ENCODE measurements at regions not wholly inside any gene's neighbourhood (a gene's known extent, or its start where the extent isn't known, plus 50 kb on each side); places are given as distances from the start of the nearest gene placed in this dataset.

DNA sequence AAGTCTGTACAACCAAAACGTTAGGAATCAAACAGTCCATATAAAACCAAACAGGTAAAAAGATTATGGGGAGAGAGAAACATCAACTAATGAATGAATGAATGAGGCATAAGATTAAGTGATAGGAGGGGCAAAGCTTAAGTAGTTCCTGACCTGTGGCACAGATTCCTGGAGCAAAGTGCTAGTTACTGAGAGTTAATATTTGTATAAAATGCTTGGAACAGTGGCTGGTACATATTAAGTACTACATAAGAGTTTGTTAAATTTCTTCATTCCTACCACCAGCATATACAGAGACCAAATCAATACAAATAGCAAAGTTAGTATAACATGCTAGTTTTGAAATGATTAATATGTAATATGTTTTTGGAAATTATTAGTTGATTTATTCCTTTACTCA lies 363.7 kb downstream of the ADAM29 start:
- H3K27ac Mint-ChIP-seq = no peak overlapping the region
- Histone ChIP-seq H3K4me3 (ENCODE audit: control insufficient read depth in 1 of 2, extremely low read depth in 1 of 2, low read length in 1 of 2) (no peak overlapping the region), H3K4me1 (ENCODE audit: control insufficient read depth in 1 of 2, extremely low read depth in 1 of 2, insufficient read depth in 2 of 2, low read length in 2 of 2) (no peaks in the 10 kb centered on the region), H3K36me3 (ENCODE audit: control insufficient read depth in 2 of 2, extremely low read depth in 1 of 2, insufficient read depth in 1 of 2, low read length in 1 of 2) (no peaks in the 10 kb centered on the region), H3K27me3 (replicated peaks in 1 of 2; ENCODE audit: control insufficient read depth in 2 of 2, extremely low read depth in 1 of 2, insufficient read depth in 2 of 2, low read length in 1 of 2) (no peaks in the 10 kb centered on the region), H3K9me3 (no peaks in the 10 kb centered on the region), H3K27ac (ENCODE audit: low read length) (no peak overlapping the region)
- H3K27me3 Mint-ChIP-seq = no peaks in the 10 kb centered on the region
- H3K36me3 Mint-ChIP-seq = no peaks in the 10 kb centered on the region
- POLR2A ChIA-PET = no interaction called here
- CTCF ChIA-PET = interaction anchor here (0.6 kb wide), 2 partner anchors 19 to 361 kb away, joined by 3 to 4 read pairs; no protein-coding TSS in a partner anchor
- ATAC-seq (replicated peaks in 1 of 4) (no peak), DNase-seq (no peak)
- no CpG with 5 or more reads among the region's 1 CpG for WGBS (ENCODE audit: insufficient coverage)
- H3K9me3 Mint-ChIP-seq = peaks cover 3 to 15% (median 10%) of the 10 kb centered on the region in 3 donors
- no peak overlapping the region for H3K4me3 Mint-ChIP-seq
- no peaks in the 10 kb centered on the region for H3K4me1 Mint-ChIP-seq

DNA sequence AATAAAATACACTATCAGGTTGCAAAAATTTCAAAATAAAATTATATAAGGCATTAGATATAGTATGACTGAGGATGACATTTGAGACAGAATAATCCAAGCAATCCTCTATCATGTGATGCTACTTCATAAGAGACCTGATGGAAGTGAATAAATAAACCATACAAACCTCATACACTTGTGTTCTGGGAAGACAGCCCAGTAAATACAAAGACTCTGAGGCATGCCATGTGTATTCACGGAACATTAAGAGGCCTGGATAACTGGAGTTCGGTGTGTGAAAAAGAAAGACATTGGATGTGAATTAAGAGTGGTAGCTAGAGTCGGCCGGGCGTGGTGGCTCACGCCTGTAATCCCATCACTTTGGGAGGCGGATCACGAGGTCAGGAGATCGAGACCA lies 364.2 kb downstream of the ADAM29 start:
- Mint-ChIP-seq H3K9me3 (peaks cover 8 to 17% (median 11%) of the 10 kb centered on the region in 3 donors), H3K27ac (no peak overlapping the region), H3K27me3 (no peaks in the 10 kb centered on the region), H3K36me3 (no peaks in the 10 kb centered on the region), H3K4me3 (no peak overlapping the region), H3K4me1 (no peaks in the 10 kb centered on the region)
- Histone ChIP-seq H3K27me3 (replicated peaks in 1 of 2; ENCODE audit: control insufficient read depth in 2 of 2, extremely low read depth in 1 of 2, insufficient read depth in 2 of 2, low read length in 1 of 2) (no peaks in the 10 kb centered on the region), H3K4me3 (ENCODE audit: control insufficient read depth in 1 of 2, extremely low read depth in 1 of 2, low read length in 1 of 2) (no peak overlapping the region), H3K4me1 (ENCODE audit: control insufficient read depth in 1 of 2, extremely low read depth in 1 of 2, insufficient read depth in 2 of 2, low read length in 2 of 2) (no peaks in the 10 kb centered on the region), H3K36me3 (ENCODE audit: control insufficient read depth in 2 of 2, extremely low read depth in 1 of 2, insufficient read depth in 1 of 2, low read length in 1 of 2) (no peaks in the 10 kb centered on the region), H3K9me3 (no peaks in the 10 kb centered on the region), H3K27ac (ENCODE audit: low read length) (no peak overlapping the region)
- POLR2A ChIA-PET = no interaction called here
- no peak for DNase-seq
- WGBS (ENCODE audit: insufficient coverage) = 93% methylated on average over 2 of the region's 9 CpGs
- CTCF ChIA-PET = interaction anchor here (0.6 kb wide), 2 partner anchors 19 to 361 kb away, joined by 3 to 4 read pairs; no protein-coding TSS in a partner anchor
- no peak for ATAC-seq (replicated peaks in 1 of 4)

DNA sequence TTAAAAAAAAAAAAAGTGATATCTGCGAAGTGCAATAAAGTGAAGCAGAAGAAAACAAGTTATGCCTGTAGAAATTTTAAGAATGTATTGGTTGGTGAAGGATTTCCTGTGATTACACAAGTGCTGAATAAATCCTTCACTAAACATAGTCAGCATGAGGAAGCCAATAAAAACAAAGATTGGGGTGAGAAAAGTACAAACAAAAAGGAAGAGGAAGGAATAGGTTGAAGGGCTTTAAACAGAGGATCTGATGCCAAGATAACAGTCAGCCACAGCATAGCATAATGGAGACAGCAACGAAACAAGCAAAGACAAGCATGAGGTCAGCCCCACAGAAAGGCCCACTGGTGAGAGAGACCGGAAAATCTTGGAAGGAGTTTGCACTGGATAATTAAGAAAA lies 372.2 kb downstream of the ADAM29 start:
- DNase-seq = no peak
- Histone ChIP-seq H3K4me1 (ENCODE audit: control insufficient read depth in 1 of 2, extremely low read depth in 1 of 2, insufficient read depth in 2 of 2, low read length in 2 of 2) (no peaks in the 10 kb centered on the region), H3K27me3 (replicated peaks in 1 of 2; ENCODE audit: control insufficient read depth in 2 of 2, extremely low read depth in 1 of 2, insufficient read depth in 2 of 2, low read length in 1 of 2) (no peaks in the 10 kb centered on the region), H3K27ac (ENCODE audit: low read length) (no peak overlapping the region), H3K36me3 (ENCODE audit: control insufficient read depth in 2 of 2, extremely low read depth in 1 of 2, insufficient read depth in 1 of 2, low read length in 1 of 2) (no peaks in the 10 kb centered on the region), H3K4me3 (ENCODE audit: control insufficient read depth in 1 of 2, extremely low read depth in 1 of 2, low read length in 1 of 2) (no peak overlapping the region), H3K9me3 (no peaks in the 10 kb centered on the region)
- Mint-ChIP-seq H3K27me3 (no peaks in the 10 kb centered on the region), H3K27ac (no peak overlapping the region), H3K4me1 (no peaks in the 10 kb centered on the region), H3K9me3 (peaks cover 7 to 19% (median 13%) of the 10 kb centered on the region in 3 donors), H3K4me3 (no peak overlapping the region), H3K36me3 (no peaks in the 10 kb centered on the region)
- CTCF ChIA-PET = no interaction called here
- ATAC-seq (replicated peaks in 1 of 4) = no peak
- POLR2A ChIA-PET = no interaction called here
- WGBS (ENCODE audit: insufficient coverage) = 58% methylated on average over 2 of the region's 3 CpGs

DNA sequence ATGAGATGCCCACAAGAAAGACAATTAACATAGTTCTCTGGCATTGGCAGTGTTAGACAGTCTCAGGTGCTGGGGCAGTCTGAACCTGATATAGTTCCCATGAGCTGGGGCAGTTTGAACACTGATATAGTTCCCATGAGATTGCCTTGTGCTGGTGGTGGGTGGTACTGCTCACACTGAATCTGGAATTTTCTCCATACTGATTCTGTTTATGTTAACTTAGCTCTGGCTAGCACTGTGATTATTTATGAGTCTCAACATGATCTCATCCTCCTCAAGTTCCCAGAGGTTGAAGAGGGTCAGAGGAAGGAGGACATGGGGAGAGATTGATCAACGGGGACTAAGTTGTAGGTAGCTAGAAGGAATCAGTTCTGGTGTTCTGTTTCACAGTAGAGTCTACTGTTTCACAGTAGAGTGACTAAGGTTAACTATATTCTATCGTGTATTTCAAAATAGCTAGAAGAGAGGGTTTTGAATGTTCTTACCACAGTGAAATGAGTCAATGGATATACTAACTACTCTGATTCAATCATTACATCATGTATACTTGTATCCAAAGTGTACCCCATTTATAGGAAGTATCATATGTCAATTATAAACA lies 379.9 kb downstream of the ADAM29 start:
- Mint-ChIP-seq H3K4me3 (no peak overlapping the region), H3K36me3 (no peaks in the 10 kb centered on the region), H3K9me3 (peaks cover 2 to 9% (median 7%) of the 10 kb centered on the region in 3 donors), H3K4me1 (no peaks in the 10 kb centered on the region), H3K27ac (no peak overlapping the region), H3K27me3 (no peaks in the 10 kb centered on the region)
- Histone ChIP-seq H3K36me3 (ENCODE audit: control insufficient read depth in 2 of 2, extremely low read depth in 1 of 2, insufficient read depth in 1 of 2, low read length in 1 of 2) (no peaks in the 10 kb centered on the region), H3K27ac (ENCODE audit: low read length) (no peak overlapping the region), H3K4me3 (ENCODE audit: control insufficient read depth in 1 of 2, extremely low read depth in 1 of 2, low read length in 1 of 2) (no peak overlapping the region), H3K9me3 (no peaks in the 10 kb centered on the region), H3K4me1 (ENCODE audit: control insufficient read depth in 1 of 2, extremely low read depth in 1 of 2, insufficient read depth in 2 of 2, low read length in 2 of 2) (no peaks in the 10 kb centered on the region), H3K27me3 (replicated peaks in 1 of 2; ENCODE audit: control insufficient read depth in 2 of 2, extremely low read depth in 1 of 2, insufficient read depth in 2 of 2, low read length in 1 of 2) (no peaks in the 10 kb centered on the region)
- POLR2A ChIA-PET = no interaction called here
- DNase-seq (no peak), ATAC-seq (replicated peaks in 1 of 4) (no peak)
- CTCF ChIA-PET = no interaction called here
- WGBS (ENCODE audit: insufficient coverage) = no CpG with 5 or more reads among the region's 2 CpGs

DNA sequence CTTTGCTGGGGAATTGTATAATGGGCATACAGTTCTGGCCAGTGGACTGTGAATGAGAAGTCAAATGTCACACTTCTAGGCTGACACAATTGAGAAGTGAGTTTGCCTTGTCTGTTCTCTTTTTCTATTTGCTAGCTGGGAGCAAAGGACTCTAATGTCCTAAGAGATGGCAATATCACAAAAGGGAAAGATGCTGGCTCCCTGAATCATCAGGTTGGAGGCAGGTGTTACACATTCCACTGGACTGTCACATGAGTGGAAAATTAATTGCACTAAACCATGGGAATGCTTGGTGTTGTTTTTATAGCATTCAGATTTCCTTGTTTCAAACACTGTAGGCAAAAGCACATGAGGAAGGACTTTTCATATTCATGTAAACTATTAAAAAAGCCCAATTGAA lies 388.3 kb downstream of the ADAM29 start:
- Histone ChIP-seq H3K9me3 (no peaks in the 10 kb centered on the region), H3K27me3 (replicated peaks in 1 of 2; ENCODE audit: control insufficient read depth in 2 of 2, extremely low read depth in 1 of 2, insufficient read depth in 2 of 2, low read length in 1 of 2) (no peaks in the 10 kb centered on the region), H3K4me1 (ENCODE audit: control insufficient read depth in 1 of 2, extremely low read depth in 1 of 2, insufficient read depth in 2 of 2, low read length in 2 of 2) (no peaks in the 10 kb centered on the region), H3K4me3 (ENCODE audit: control insufficient read depth in 1 of 2, extremely low read depth in 1 of 2, low read length in 1 of 2) (no peak overlapping the region), H3K27ac (ENCODE audit: low read length) (no peak overlapping the region), H3K36me3 (ENCODE audit: control insufficient read depth in 2 of 2, extremely low read depth in 1 of 2, insufficient read depth in 1 of 2, low read length in 1 of 2) (no peaks in the 10 kb centered on the region)
- Mint-ChIP-seq H3K27ac (no peak overlapping the region), H3K36me3 (no peaks in the 10 kb centered on the region), H3K27me3 (no peaks in the 10 kb centered on the region), H3K4me3 (no peak overlapping the region), H3K4me1 (no peaks in the 10 kb centered on the region), H3K9me3 (peaks cover 0 to 17% (median 12%) of the 10 kb centered on the region in 3 donors)
- POLR2A ChIA-PET = no interaction called here
- DNase-seq (no peak), ATAC-seq (replicated peaks in 1 of 4) (no peak)
- CTCF ChIA-PET = no interaction called here

DNA sequence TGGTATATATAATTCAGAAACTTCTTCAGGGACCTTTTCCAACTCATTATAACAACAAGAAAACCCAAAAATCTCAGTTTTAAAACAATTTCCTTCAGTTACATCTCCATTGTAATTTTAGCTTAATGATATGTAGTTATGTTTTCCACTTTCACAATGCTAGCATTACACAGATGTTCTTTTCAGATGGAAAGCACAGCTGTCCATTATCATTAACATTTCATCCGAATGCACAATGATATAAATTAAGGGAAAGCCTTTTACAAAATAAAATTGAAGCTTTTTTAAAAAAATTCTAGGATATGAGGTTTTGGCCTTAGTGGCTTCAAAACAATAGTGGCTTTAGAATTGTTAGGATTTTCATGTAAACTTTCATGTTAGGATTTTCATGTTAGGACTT lies 389.2 kb downstream of the ADAM29 start:
- DNase-seq (no peak), ATAC-seq (replicated peaks in 1 of 4) (no peak)
- H3K4me1 ChIP-seq (ENCODE audit: control insufficient read depth in 1 of 2, extremely low read depth in 1 of 2, insufficient read depth in 2 of 2, low read length in 2 of 2) = no peaks in the 10 kb centered on the region
- no peaks in the 10 kb centered on the region for H3K9me3 ChIP-seq
- Mint-ChIP-seq H3K36me3 (no peaks in the 10 kb centered on the region), H3K27ac (no peak overlapping the region), H3K4me3 (no peak overlapping the region), H3K27me3 (no peaks in the 10 kb centered on the region), H3K9me3 (peaks cover 4 to 15% (median 5%) of the 10 kb centered on the region in 3 donors), H3K4me1 (no peaks in the 10 kb centered on the region)
- no peaks in the 10 kb centered on the region for H3K27me3 ChIP-seq (replicated peaks in 1 of 2; ENCODE audit: control insufficient read depth in 2 of 2, extremely low read depth in 1 of 2, insufficient read depth in 2 of 2, low read length in 1 of 2)
- H3K4me3 ChIP-seq (ENCODE audit: control insufficient read depth in 1 of 2, extremely low read depth in 1 of 2, low read length in 1 of 2) = no peak overlapping the region
- ChIA-PET POLR2A (interaction anchor here in 1 of 2 donors (0.7 kb wide), 1 partner anchor 33 kb away, joined by 3 read pairs; no protein-coding TSS in a partner anchor), CTCF (no interaction called here)
- H3K27ac ChIP-seq (ENCODE audit: low read length) = no peak overlapping the region
- no CpG with 5 or more reads among the region's 1 CpG for WGBS (ENCODE audit: insufficient coverage)
- H3K36me3 ChIP-seq (ENCODE audit: control insufficient read depth in 2 of 2, extremely low read depth in 1 of 2, insufficient read depth in 1 of 2, low read length in 1 of 2) = no peaks in the 10 kb centered on the region

DNA sequence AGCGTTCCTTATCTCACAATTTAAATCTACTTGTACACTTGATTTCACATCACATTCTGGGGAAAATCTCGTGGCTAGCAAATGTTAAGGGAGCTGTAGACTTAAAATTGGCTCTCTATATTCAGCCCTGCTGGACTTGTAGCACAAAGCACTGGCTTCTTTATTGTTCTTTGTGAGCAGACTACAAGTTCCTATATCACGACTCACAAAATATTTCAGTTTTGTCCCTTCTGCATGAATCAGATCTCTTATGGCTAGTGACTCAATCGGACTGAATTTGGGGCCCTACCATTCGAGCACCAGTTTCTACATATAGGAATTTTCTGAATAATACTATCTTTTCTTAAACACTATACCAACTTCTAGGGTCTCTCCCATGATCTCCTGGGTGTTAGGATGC lies 390.1 kb downstream of the ADAM29 start:
- Mint-ChIP-seq H3K27me3 (no peaks in the 10 kb centered on the region), H3K4me1 (no peaks in the 10 kb centered on the region), H3K4me3 (no peak overlapping the region), H3K9me3 (peaks cover 4 to 15% (median 5%) of the 10 kb centered on the region in 3 donors), H3K27ac (no peak overlapping the region), H3K36me3 (no peaks in the 10 kb centered on the region)
- H3K36me3 ChIP-seq (ENCODE audit: control insufficient read depth in 2 of 2, extremely low read depth in 1 of 2, insufficient read depth in 1 of 2, low read length in 1 of 2) = no peaks in the 10 kb centered on the region
- H3K27me3 ChIP-seq (replicated peaks in 1 of 2; ENCODE audit: control insufficient read depth in 2 of 2, extremely low read depth in 1 of 2, insufficient read depth in 2 of 2, low read length in 1 of 2) = no peaks in the 10 kb centered on the region
- H3K4me1 ChIP-seq (ENCODE audit: control insufficient read depth in 1 of 2, extremely low read depth in 1 of 2, insufficient read depth in 2 of 2, low read length in 2 of 2) = no peaks in the 10 kb centered on the region
- no peak for ATAC-seq (replicated peaks in 1 of 4)
- POLR2A ChIA-PET = no interaction called here
- WGBS (ENCODE audit: insufficient coverage) = 89% methylated on average over 1 of the region's 5 CpGs
- DNase-seq = no peak
- H3K27ac ChIP-seq (ENCODE audit: low read length) = no peak overlapping the region
- no peaks in the 10 kb centered on the region for H3K9me3 ChIP-seq
- CTCF ChIA-PET = no interaction called here
- no peak overlapping the region for H3K4me3 ChIP-seq (ENCODE audit: control insufficient read depth in 1 of 2, extremely low read depth in 1 of 2, low read length in 1 of 2)
